ENCODE measurements at regions not wholly inside any gene's neighbourhood (a gene's known extent, or its start where the extent isn't known, plus 50 kb on each side); places are given as distances from the start of the nearest gene placed in this dataset.

DNA sequence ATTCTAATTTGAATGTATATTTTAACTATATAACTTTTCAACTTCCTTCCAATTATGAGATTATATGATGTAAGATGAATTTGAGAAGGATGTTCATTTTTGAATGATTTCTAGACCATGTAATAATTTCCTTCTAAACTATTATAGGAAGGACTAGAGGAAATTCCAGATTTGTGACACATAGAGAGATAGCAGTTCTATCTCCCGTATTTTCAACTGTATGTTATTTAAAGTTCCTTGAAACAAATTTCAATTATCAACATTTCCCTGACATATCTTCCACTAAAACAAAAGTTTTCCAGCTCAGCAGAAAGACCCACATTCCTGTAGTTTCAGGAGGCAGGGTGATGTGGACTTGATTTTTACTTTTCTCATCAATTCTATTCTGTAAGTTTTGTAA lies 396.7 kb upstream of the C1orf87 start:
- Histone ChIP-seq H3K27me3 (ENCODE audit: control insufficient read depth in 1 of 2, insufficient read depth in 2 of 2, low read length in 2 of 2) (no peaks in the 10 kb centered on the region), H3K4me3 (ENCODE audit: low read depth in 1 of 2, low read length in 2 of 2) (no peak overlapping the region), H3K4me1 (ENCODE audit: insufficient read depth, low read length) (no peaks in the 10 kb centered on the region), H3K36me3 (ENCODE audit: insufficient read depth, low read length) (no peaks in the 10 kb centered on the region), H3K9ac (ENCODE audit: low read length) (no peak overlapping the region), H3K27ac (ENCODE audit: low read depth, low read length) (no peak overlapping the region), H3K9me3 (ENCODE audit: low read length) (no peaks in the 10 kb centered on the region)

DNA sequence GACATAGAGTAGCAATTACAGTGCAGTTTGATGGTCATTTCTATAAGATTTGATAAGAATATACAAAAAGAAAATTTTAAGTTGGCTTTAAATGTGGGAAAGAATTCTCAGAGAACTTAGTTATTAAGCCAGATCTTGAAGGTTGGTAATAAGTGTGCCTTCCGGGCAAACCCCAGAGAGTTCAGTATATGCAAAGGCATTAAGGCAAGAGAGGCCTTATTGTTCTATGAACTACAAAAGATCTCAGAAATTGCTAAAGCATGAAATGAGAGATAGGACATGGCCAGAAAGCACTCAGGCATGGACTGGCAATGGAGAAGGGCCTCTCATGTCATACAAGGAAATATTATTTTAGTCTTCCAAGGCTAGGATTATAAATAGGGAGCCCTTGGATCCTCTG lies 390.2 kb upstream of the C1orf87 start:
- Histone ChIP-seq H3K4me1 (ENCODE audit: insufficient read depth, low read length) (no peaks in the 10 kb centered on the region), H3K9me3 (ENCODE audit: low read length) (no peaks in the 10 kb centered on the region), H3K9ac (ENCODE audit: low read length) (no peak overlapping the region), H3K4me3 (ENCODE audit: low read depth in 1 of 2, low read length in 2 of 2) (no peak overlapping the region), H3K36me3 (ENCODE audit: insufficient read depth, low read length) (no peaks in the 10 kb centered on the region), H3K27ac (ENCODE audit: low read depth, low read length) (no peak overlapping the region), H3K27me3 (ENCODE audit: control insufficient read depth in 1 of 2, insufficient read depth in 2 of 2, low read length in 2 of 2) (no peaks in the 10 kb centered on the region)

DNA sequence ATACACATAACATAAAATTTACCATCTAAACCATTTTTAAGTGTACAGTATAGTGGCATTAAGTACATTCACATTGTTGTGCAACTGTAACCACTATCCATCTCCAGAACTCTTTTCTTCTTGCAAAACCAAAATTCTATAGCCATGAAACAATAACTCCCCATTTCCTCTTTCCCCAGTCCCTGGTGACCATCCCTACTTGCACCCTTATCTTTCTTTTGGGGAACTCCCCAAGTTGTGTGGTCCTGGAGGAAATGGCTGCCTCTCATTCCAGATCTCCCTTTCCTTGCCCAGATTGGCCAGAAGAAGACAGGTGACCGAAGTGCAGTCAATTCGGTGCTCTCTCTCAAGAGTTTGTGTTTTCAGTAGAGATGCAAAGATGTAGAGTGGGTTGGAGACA lies 389.6 kb upstream of the C1orf87 start:
- Histone ChIP-seq H3K9ac (ENCODE audit: low read length) (no peak overlapping the region), H3K27ac (ENCODE audit: low read depth, low read length) (no peak overlapping the region), H3K27me3 (ENCODE audit: control insufficient read depth in 1 of 2, insufficient read depth in 2 of 2, low read length in 2 of 2) (no peaks in the 10 kb centered on the region), H3K36me3 (ENCODE audit: insufficient read depth, low read length) (no peaks in the 10 kb centered on the region), H3K4me3 (ENCODE audit: low read depth in 1 of 2, low read length in 2 of 2) (no peak overlapping the region), H3K9me3 (ENCODE audit: low read length) (no peaks in the 10 kb centered on the region), H3K4me1 (ENCODE audit: insufficient read depth, low read length) (no peaks in the 10 kb centered on the region)

DNA sequence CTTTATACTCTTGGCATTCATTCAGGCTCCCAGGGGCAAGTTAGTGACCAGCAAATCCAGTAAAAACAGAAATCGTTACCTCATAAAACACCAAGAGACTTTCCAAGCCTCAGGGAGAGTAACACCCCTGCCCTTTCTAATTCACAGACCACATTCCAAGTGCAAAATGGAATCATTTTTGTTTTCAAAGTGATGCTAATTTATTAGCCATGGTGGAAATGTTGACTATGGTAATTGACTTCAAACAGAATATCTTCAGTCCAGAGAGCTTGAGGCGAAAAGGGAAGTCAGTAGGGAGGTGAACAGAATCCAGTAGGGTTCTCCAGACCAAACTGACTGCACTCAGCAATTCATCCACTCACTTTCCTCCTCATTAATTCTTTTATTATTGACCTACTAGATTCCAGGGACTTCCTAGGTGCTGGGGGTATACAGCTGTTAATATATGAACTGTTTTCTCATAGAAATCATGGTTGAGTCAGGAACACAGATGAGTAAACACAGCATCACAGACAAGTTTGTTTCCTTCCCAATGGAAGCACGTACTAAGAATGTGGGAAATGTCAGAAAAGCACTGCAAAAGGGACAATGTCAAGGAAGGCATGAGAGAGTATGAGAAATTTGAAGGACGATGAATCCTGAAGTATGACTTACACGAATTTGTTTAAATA lies 388.5 kb upstream of the C1orf87 start:
- Histone ChIP-seq H3K27me3 (ENCODE audit: control insufficient read depth in 1 of 2, insufficient read depth in 2 of 2, low read length in 2 of 2) (no peaks in the 10 kb centered on the region), H3K27ac (ENCODE audit: low read depth, low read length) (no peak overlapping the region), H3K4me3 (ENCODE audit: low read depth in 1 of 2, low read length in 2 of 2) (no peak overlapping the region), H3K36me3 (ENCODE audit: insufficient read depth, low read length) (no peaks in the 10 kb centered on the region), H3K4me1 (ENCODE audit: insufficient read depth, low read length) (no peaks in the 10 kb centered on the region), H3K9ac (ENCODE audit: low read length) (no peak overlapping the region), H3K9me3 (ENCODE audit: low read length) (no peaks in the 10 kb centered on the region)

DNA sequence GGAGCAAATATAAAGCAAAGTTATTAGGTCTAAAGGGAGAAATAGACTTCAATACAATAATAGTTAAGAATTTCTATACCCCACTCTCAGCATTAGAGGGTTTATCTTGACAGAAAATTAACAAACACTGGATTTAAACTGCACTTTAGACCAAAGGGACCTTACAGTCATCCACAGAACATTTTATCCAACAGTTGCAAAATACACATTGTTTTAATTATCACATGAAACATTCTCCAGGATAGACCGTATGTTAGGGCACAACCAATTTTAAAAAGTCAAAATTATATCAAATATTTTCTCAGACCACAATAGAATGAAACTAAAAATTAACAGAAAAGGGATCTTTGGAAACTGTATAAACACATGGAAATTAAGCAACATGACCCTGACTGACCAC lies 384.5 kb upstream of the C1orf87 start:
- H3K27ac ChIP-seq (ENCODE audit: low read depth, low read length): no peak overlapping the region
- no peak overlapping the region for H3K4me3 ChIP-seq (ENCODE audit: low read depth in 1 of 2, low read length in 2 of 2)
- no peaks in the 10 kb centered on the region for H3K9me3 ChIP-seq (ENCODE audit: low read length)
- no peak overlapping the region for H3K9ac ChIP-seq (ENCODE audit: low read length)
- no peaks in the 10 kb centered on the region for H3K27me3 ChIP-seq (ENCODE audit: control insufficient read depth in 1 of 2, insufficient read depth in 2 of 2, low read length in 2 of 2)
- no peaks in the 10 kb centered on the region for H3K36me3 ChIP-seq (ENCODE audit: insufficient read depth, low read length)
- no peaks in the 10 kb centered on the region for H3K4me1 ChIP-seq (ENCODE audit: insufficient read depth, low read length)

DNA sequence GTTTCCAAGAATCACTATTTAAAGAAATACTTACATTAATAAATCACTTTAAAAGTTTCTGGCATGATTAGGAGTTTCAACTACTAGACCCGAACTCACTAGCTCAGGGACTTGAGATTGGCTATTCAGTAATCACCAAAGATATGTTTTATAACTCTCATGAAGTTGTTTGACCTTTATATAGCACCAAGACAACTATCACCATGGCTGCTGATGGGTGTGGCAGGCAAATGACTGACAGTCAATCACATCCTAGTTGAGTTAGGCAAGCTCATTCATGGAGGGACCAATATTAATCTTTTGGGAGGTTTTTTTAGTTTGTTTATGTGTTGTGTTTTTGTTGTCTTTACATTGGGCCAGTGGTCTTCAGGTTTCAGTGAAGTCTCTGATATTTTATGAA lies 376.3 kb upstream of the C1orf87 start:
- H3K27me3 ChIP-seq (ENCODE audit: control insufficient read depth in 1 of 2, insufficient read depth in 2 of 2, low read length in 2 of 2): no peaks in the 10 kb centered on the region
- no peak overlapping the region for H3K9ac ChIP-seq (ENCODE audit: low read length)
- no peaks in the 10 kb centered on the region for H3K4me1 ChIP-seq (ENCODE audit: insufficient read depth, low read length)
- no peaks in the 10 kb centered on the region for H3K9me3 ChIP-seq (ENCODE audit: low read length)
- H3K4me3 ChIP-seq (ENCODE audit: low read depth in 1 of 2, low read length in 2 of 2): no peak overlapping the region
- no peak overlapping the region for H3K27ac ChIP-seq (ENCODE audit: low read depth, low read length)
- no peaks in the 10 kb centered on the region for H3K36me3 ChIP-seq (ENCODE audit: insufficient read depth, low read length)

DNA sequence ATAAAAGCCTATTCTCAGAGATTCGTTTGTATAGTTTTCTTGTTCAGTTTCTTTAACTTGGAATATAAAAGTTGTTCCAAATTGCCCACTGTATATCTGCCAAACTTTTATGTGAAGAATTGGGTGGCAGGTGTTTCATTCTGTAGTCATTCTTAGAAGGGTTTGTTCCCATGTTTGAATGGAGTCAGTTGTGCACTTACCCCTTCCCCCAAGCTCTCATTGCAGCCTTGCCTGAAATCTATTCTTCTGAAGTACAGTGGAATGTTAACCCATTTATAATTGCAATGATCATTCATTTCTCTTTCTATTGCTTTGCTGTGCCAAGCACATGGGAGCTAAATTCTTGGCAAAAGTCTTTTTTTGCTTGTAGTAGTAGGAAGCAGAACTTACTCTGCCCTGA lies 375.3 kb upstream of the C1orf87 start:
- Histone ChIP-seq H3K4me3 (ENCODE audit: low read depth in 1 of 2, low read length in 2 of 2) (no peak overlapping the region), H3K36me3 (ENCODE audit: insufficient read depth, low read length) (no peaks in the 10 kb centered on the region), H3K9me3 (ENCODE audit: low read length) (no peaks in the 10 kb centered on the region), H3K27ac (ENCODE audit: low read depth, low read length) (no peak overlapping the region), H3K9ac (ENCODE audit: low read length) (no peak overlapping the region), H3K4me1 (ENCODE audit: insufficient read depth, low read length) (no peaks in the 10 kb centered on the region), H3K27me3 (ENCODE audit: control insufficient read depth in 1 of 2, insufficient read depth in 2 of 2, low read length in 2 of 2) (no peaks in the 10 kb centered on the region)

DNA sequence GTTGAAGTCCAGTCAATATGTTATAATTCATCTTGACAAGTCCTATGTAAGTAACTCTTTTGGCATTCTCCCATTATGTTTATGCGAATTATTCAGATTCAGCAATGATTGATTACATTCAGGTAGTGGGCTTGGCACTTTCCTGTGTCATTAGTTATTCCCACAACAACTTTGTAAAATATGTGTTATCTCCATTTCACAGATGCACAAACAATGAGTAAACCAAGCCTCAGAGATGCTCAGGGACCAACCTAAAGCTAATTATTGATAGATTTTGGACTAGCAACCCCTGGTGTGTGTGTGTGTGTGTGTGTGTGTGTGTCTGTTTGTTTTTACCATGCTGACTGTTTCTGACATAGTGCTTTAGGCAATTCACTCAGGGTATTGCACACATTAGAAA lies 371.1 kb upstream of the C1orf87 start:
- Histone ChIP-seq H3K9me3 (ENCODE audit: low read length) (no peaks in the 10 kb centered on the region), H3K4me3 (ENCODE audit: low read depth in 1 of 2, low read length in 2 of 2) (no peak overlapping the region), H3K9ac (ENCODE audit: low read length) (no peak overlapping the region), H3K36me3 (ENCODE audit: insufficient read depth, low read length) (no peaks in the 10 kb centered on the region), H3K27me3 (ENCODE audit: control insufficient read depth in 1 of 2, insufficient read depth in 2 of 2, low read length in 2 of 2) (no peaks in the 10 kb centered on the region), H3K27ac (ENCODE audit: low read depth, low read length) (no peak overlapping the region), H3K4me1 (ENCODE audit: insufficient read depth, low read length) (no peaks in the 10 kb centered on the region)

DNA sequence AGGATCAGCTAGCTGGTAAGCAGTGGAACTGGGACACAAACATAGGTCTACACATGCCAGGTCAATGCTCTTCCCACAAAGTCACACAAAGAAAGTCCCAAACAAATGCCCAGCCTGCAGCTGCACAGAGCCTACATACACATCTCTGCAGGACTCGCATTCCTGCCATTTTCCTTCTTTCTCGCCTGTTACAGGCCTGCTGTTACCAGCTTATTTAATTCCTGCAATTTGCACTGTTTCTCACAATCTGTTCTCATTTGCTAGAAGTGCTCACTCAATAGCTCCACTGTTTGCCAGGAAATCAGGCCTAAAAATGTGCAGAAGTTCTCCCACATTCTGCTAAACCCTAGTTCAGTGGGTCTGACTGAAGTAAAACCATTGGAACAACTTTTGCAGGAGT lies 362.6 kb upstream of the C1orf87 start:
- Histone ChIP-seq H3K27ac (ENCODE audit: low read depth, low read length) (no peak overlapping the region), H3K9me3 (ENCODE audit: low read length) (no peaks in the 10 kb centered on the region)

DNA sequence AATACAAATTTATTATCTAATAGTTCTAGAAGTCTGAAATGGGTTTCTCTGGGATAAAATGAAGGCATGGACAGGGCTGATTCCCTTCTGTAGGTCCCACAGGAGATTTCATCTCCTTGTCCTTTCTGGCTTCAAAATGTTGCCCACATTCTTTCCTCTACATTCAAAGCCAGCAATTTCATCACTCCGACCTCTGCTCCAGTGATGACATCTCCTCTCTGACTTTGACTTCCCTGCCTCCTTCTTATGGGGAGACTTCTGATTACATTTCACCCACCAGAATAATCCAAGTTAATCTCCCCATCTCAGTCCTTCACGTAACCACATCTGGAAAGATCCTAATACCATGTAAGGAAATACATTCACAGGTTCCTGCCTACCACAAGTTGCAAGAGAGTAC lies 358.0 kb upstream of the C1orf87 start:
- Histone ChIP-seq H3K4me3 (ENCODE audit: low read depth in 1 of 2, low read length in 2 of 2) (no peak overlapping the region), H3K27ac (ENCODE audit: low read depth, low read length) (no peak overlapping the region), H3K27me3 (ENCODE audit: control insufficient read depth in 1 of 2, insufficient read depth in 2 of 2, low read length in 2 of 2) (no peaks in the 10 kb centered on the region), H3K36me3 (ENCODE audit: insufficient read depth, low read length) (no peaks in the 10 kb centered on the region), H3K4me1 (ENCODE audit: insufficient read depth, low read length) (no peaks in the 10 kb centered on the region), H3K9me3 (ENCODE audit: low read length) (no peaks in the 10 kb centered on the region), H3K9ac (ENCODE audit: low read length) (no peak overlapping the region)

More for the DNA sequence above, 362.6 kb upstream of the C1orf87 start:
- H3K4me1 ChIP-seq (ENCODE audit: insufficient read depth, low read length): no peaks in the 10 kb centered on the region
- H3K9ac ChIP-seq (ENCODE audit: low read length): no peak overlapping the region
- no peak overlapping the region for H3K4me3 ChIP-seq (ENCODE audit: low read depth in 1 of 2, low read length in 2 of 2)
- no peaks in the 10 kb centered on the region for H3K27me3 ChIP-seq (ENCODE audit: control insufficient read depth in 1 of 2, insufficient read depth in 2 of 2, low read length in 2 of 2)
- H3K36me3 ChIP-seq (ENCODE audit: insufficient read depth, low read length): no peaks in the 10 kb centered on the region

DNA sequence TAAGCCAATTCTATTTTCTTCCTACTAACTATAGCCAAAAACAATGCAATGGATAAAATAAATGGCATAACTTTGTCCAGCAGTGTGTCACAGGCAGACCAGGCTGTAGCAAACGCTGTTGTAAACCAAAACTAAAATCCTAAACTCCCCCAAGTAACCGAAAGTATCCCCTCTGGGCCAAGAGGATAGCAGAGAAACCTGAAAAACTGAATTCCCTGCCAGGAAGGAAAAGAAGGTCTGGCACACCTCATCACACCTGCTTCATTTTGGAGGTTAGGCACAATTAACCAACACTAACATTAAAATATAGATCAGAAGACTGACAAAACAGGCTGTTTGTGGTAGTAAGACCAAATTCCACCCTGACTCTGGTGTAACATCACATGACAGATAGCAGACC lies 356.8 kb upstream of the C1orf87 start:
- Histone ChIP-seq H3K9me3 (ENCODE audit: low read length) (no peaks in the 10 kb centered on the region), H3K36me3 (ENCODE audit: insufficient read depth, low read length) (no peaks in the 10 kb centered on the region), H3K4me1 (ENCODE audit: insufficient read depth, low read length) (no peaks in the 10 kb centered on the region), H3K9ac (ENCODE audit: low read length) (no peak overlapping the region), H3K4me3 (ENCODE audit: low read depth in 1 of 2, low read length in 2 of 2) (no peak overlapping the region), H3K27me3 (ENCODE audit: control insufficient read depth in 1 of 2, insufficient read depth in 2 of 2, low read length in 2 of 2) (no peaks in the 10 kb centered on the region), H3K27ac (ENCODE audit: low read depth, low read length) (no peak overlapping the region)

DNA sequence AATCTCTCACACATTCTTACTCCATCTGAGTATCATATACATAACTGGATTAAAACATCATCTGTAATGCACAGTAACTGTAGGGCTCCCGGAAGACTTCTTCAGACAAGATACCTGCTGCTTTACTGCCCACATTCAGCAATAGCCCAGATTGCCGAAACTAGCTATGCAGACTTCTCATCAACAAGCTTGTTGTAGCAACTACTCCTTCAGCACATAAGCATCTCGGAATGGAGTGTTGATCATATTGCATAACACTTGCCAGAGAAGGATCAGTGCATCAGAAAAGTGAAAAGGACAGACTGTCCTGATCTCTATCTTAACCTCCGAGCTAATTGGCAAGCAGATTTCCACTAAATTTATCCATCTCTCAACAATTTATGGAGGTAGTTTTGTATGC lies 354.6 kb upstream of the C1orf87 start:
- Histone ChIP-seq H3K4me3 (ENCODE audit: low read depth in 1 of 2, low read length in 2 of 2) (no peak overlapping the region), H3K4me1 (ENCODE audit: insufficient read depth, low read length) (no peaks in the 10 kb centered on the region), H3K27ac (ENCODE audit: low read depth, low read length) (no peak overlapping the region), H3K27me3 (ENCODE audit: control insufficient read depth in 1 of 2, insufficient read depth in 2 of 2, low read length in 2 of 2) (no peaks in the 10 kb centered on the region), H3K36me3 (ENCODE audit: insufficient read depth, low read length) (no peaks in the 10 kb centered on the region), H3K9me3 (ENCODE audit: low read length) (no peaks in the 10 kb centered on the region), H3K9ac (ENCODE audit: low read length) (no peak overlapping the region)
